GM18951 (cell line): ENCODE measurements at regions not wholly inside any gene's neighbourhood (a gene's known extent, or its start where the extent isn't known, plus 50 kb on each side); places are given as distances from the start of the nearest gene placed in this dataset.

ENCODE experiments used
- POLR2A ChIP-seq: IDR thresholded peaks from 4 replicates; pipeline ENCODE4 v1.6.1; 2011; ENCODE audit warnings: mild to moderate bottlenecking; ENCODE audit not compliant: insufficient read length, insufficient read depth; ENCODE audit errors: extremely low read depth
- in situ Hi-C: fragments of 300-500 bp; cut with MboI; formaldehyde crosslinking; loops from one replicate; pipeline ENCODE4 v1.12.0; 2022; ENCODE audit warnings: low sequenced_read_pairs, mixed read lengths, inconsistent platforms; ENCODE audit not compliant: unreplicated experiment

- no peak for TF ChIP-seq POLR2A
- in situ Hi-C loops, result no loop called here
These were observed 137.1 kb upstream of the GAS1 start for GRCh38 chr9:87084407-87084806.

- no peak for TF ChIP-seq POLR2A
- in situ Hi-C loops, result no loop called here
These were observed 137.8 kb upstream of the GAS1 start for GRCh38 chr9:87085073-87085472.

GRCh38 chr9:87085521-87085920 is 138.2 kb upstream of the GAS1 start:
- in situ Hi-C loops, result no loop called here
- no peak for TF ChIP-seq POLR2A

GRCh38 chr9:87086221-87086818 is 139.0 kb upstream of the GAS1 start:
- no peak for TF ChIP-seq POLR2A
- in situ Hi-C loops, result no loop called here

GRCh38 chr9:87087197-87087596 is 139.9 kb upstream of the GAS1 start:
- no peak for TF ChIP-seq POLR2A
- in situ Hi-C loops, result no loop called here

- TF ChIP-seq POLR2A, result no peak
These were observed 140.9 kb upstream of the GAS1 start for GRCh38 chr9:87088192-87088591.

GRCh38 chr9:87088621-87089365 is 141.5 kb upstream of the GAS1 start:
- in situ Hi-C loops, result no loop called here
- TF ChIP-seq POLR2A, result no peak

More at GRCh38 chr9:87088192-87088591, 140.9 kb upstream of the GAS1 start:
- in situ Hi-C loops, result no loop called here

GRCh38 chr9:87089506-87089905 is 142.2 kb upstream of the GAS1 start:
- no peak for TF ChIP-seq POLR2A
- in situ Hi-C loops, result no loop called here

GRCh38 chr9:87089929-87090328 is 142.6 kb upstream of the GAS1 start:
- no peak for TF ChIP-seq POLR2A
- in situ Hi-C loops, result no loop called here

GRCh38 chr9:87093777-87094176 is 146.5 kb upstream of the GAS1 start:
- no peak for TF ChIP-seq POLR2A
- in situ Hi-C loops, result no loop called here

GRCh38 chr9:87095951-87096350 is 148.6 kb upstream of the GAS1 start:
- no peak for TF ChIP-seq POLR2A
- in situ Hi-C loops, result no loop called here

- TF ChIP-seq POLR2A, result no peak
- in situ Hi-C loops, result no loop called here
These were observed 149.2 kb upstream of the GAS1 start for GRCh38 chr9:87096506-87096905.

GRCh38 chr9:87097238-87097637 is 149.9 kb upstream of the GAS1 start:
- in situ Hi-C loops, result no loop called here
- TF ChIP-seq POLR2A, result no peak

GRCh38 chr9:87099407-87099806 is 152.1 kb upstream of the GAS1 start:
- in situ Hi-C loops, result no loop called here
- TF ChIP-seq POLR2A, result no peak
